DOHH2 (cell line): ENCODE measurements at regions not wholly inside any gene's neighbourhood (a gene's known extent, or its start where the extent isn't known, plus 50 kb on each side); places are given as distances from the start of the nearest gene placed in this dataset.

ENCODE experiments used
- H3F3A ChIP-seq: fragments of 200-600 bp; sonication (generic), shearing (Covaris generic); 2 replicates; pipeline ENCODE4 v1.6.0; 2016; ENCODE audit warnings: antibody characterized with exemption, mild to moderate bottlenecking; ENCODE audit not compliant: control insufficient read depth, insufficient read depth
- H3K27ac ChIP-seq: fragments of 200-600 bp; sonication (generic); 2 replicates; pipeline ENCODE4 v1.5.1; 2014; ENCODE audit warnings: low read depth, mild to moderate bottlenecking, low read length, moderate library complexity
- H3K27me3 ChIP-seq: fragments of 200-600 bp; sonication (generic); 2 replicates; pipeline ENCODE4 v1.6.1; 2014; ENCODE audit warnings: mild to moderate bottlenecking, low read length, mixed read lengths; ENCODE audit not compliant: control insufficient read depth
- H3K36me3 ChIP-seq: fragments of 200-600 bp; sonication (generic); 2 replicates; pipeline ENCODE4 v1.6.1; 2014; ENCODE audit warnings: mild to moderate bottlenecking, low read length, moderate library complexity, mixed read lengths; ENCODE audit not compliant: control insufficient read depth
- H3K4me1 ChIP-seq: fragments of 200-600 bp; sonication (generic); 2 replicates; pipeline ENCODE4 v1.6.1; 2014; ENCODE audit warnings: mild to moderate bottlenecking, low read length, mixed read lengths; ENCODE audit not compliant: control insufficient read depth
- H3K4me2 ChIP-seq: fragments of 200-600 bp; sonication (generic); 2 replicates; pipeline ENCODE4 v1.6.0; 2014; ENCODE audit warnings: mild to moderate bottlenecking, low read length, moderate library complexity
- H3K4me3 ChIP-seq: fragments of 200-600 bp; sonication (generic); 2 replicates; pipeline ENCODE4 v1.5.1; 2014; ENCODE audit warnings: mild to moderate bottlenecking, low read length, mixed read lengths
- H3K79me2 ChIP-seq: fragments of 200-600 bp; sonication (generic); 2 replicates; pipeline ENCODE4 v1.6.1; 2014; ENCODE audit warnings: mild to moderate bottlenecking, low read length, mixed read lengths; ENCODE audit not compliant: control insufficient read depth
- H3K9me2 ChIP-seq: fragments of 200-600 bp; sonication (generic); replicated peaks from 2 replicates; pipeline ENCODE4 v1.6.1; 2014; ENCODE audit warnings: mild to moderate bottlenecking, low read length, mixed read lengths; ENCODE audit not compliant: control insufficient read depth
- H3K9me3 ChIP-seq: fragments of 200-600 bp; sonication (generic); 2 replicates; pipeline ENCODE4 v1.6.1; 2014; ENCODE audit warnings: antibody characterized with exemption, low read length, mixed read lengths; ENCODE audit not compliant: control insufficient read depth, insufficient read depth
- H4K20me1 ChIP-seq: fragments of 200-600 bp; sonication (generic); 2 replicates; pipeline ENCODE4 v1.6.0; 2014; ENCODE audit warnings: low read depth, mild to moderate bottlenecking, antibody characterized with exemption, low read length, moderate library complexity; ENCODE audit not compliant: control insufficient read depth, insufficient read depth
- EZH2phosphoT487 ChIP-seq: fragments of 200-600 bp; sonication (generic); IDR thresholded peaks from 2 replicates; pipeline ENCODE4 v1.6.1; 2017; ENCODE audit warnings: borderline replicate concordance, mild to moderate bottlenecking, antibody characterized with exemption, low read length, moderate library complexity, mixed read lengths
- TF ChIP-seq, protein P1 (sequence below): fragments of 200-600 bp; sonication (generic); IDR thresholded peaks from one replicate; pipeline ENCODE4 v1.5.1; 2014; ENCODE audit warnings: antibody characterized with exemption, mild to moderate bottlenecking, low read depth, low read length; ENCODE audit not compliant: poor library complexity, severe bottlenecking

DNA sequence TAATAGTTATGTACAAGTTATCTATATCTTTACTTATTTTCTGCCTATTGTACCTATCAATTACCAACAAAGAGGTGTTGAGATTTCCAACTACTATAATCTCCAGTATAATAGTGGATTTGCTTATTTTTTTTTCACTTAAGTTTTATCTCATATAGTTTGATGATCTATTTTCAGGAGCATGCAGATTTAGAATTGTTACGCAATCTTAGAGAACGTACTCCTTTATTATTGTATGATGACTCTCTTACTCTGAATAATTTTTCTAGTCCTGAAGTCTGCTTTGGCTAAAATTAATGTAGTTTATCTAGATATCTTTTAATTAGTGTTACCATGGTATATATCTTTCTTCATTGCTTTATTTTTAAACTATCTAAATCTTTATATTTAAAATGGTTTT is 205.2 kb downstream of the SCG2 start:
- Histone ChIP-seq H3K4me1 (no peaks in the 10 kb centered on the region), H4K20me1 (no peaks in the 10 kb centered on the region), H3K27ac (no peak overlapping the region), H3F3A (no peaks in the 10 kb centered on the region), H3K36me3 (no peaks in the 10 kb centered on the region), H3K79me2 (no peaks in the 10 kb centered on the region), H3K9me3 (no peaks in the 10 kb centered on the region), H3K9me2 (no peaks in the 10 kb centered on the region), H3K4me2 (no peak overlapping the region), H3K4me3 (no peak overlapping the region), H3K27me3 (no peaks in the 10 kb centered on the region)
- TF ChIP-seq EZH2phosphoT487: no peak
- TF ChIP-seq, protein P1, sequence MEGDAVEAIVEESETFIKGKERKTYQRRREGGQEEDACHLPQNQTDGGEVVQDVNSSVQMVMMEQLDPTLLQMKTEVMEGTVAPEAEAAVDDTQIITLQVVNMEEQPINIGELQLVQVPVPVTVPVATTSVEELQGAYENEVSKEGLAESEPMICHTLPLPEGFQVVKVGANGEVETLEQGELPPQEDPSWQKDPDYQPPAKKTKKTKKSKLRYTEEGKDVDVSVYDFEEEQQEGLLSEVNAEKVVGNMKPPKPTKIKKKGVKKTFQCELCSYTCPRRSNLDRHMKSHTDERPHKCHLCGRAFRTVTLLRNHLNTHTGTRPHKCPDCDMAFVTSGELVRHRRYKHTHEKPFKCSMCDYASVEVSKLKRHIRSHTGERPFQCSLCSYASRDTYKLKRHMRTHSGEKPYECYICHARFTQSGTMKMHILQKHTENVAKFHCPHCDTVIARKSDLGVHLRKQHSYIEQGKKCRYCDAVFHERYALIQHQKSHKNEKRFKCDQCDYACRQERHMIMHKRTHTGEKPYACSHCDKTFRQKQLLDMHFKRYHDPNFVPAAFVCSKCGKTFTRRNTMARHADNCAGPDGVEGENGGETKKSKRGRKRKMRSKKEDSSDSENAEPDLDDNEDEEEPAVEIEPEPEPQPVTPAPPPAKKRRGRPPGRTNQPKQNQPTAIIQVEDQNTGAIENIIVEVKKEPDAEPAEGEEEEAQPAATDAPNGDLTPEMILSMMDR: no peak

DNA sequence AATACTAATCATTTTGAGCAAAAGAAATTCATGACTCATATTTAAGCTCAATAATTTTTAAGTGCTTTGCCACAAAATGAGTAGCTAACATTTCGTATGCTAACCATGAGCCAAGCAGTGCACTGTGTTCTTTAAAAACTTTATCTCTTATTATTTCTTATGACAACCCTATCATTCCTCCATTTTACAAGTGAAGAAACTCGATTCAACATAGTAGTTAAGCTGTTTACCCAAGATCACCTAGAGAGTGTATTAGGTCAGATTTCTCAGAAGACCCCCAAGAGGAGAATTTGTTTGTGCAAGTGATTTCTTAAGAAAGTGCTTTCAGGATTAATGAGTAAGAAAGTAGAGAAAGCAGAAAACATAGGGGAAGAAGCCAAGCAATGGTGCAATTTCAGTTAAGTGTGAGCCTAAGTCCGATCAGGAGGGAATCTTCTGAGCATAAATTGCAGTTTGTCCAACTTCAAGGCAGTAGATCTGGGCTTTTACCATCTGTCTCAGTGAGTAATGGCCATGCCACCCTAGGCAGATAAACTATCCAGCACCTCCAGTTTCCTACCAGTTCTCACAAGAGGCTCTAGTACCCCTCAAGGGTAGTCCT is 202.7 kb downstream of the SCG2 start:
- Histone ChIP-seq H3F3A (no peaks in the 10 kb centered on the region), H3K36me3 (no peaks in the 10 kb centered on the region)
- TF ChIP-seq, protein P1: no peak
- no peak for TF ChIP-seq EZH2phosphoT487

DNA sequence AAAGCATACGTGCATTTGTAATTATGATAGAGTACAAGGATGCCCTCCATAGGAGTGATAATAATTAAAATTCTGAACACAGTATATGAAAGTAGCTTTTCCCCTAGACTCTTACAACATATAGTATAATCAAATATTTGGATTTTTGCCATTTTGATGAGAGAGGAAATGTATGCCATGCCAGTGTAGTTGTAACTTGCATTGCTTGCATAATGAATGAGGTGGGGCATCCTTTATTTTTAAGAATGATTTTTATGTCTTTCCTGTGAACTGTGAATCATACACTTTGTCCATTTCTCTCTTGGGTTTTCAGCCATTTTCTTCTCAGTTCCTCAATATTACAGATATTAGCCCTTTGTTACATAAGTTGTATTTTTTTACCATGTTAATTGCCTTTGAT is 197.5 kb downstream of the SCG2 start:
- no peaks in the 10 kb centered on the region for H3K27me3 ChIP-seq
- no peak overlapping the region for H3K4me3 ChIP-seq
- no peaks in the 10 kb centered on the region for H3K4me1 ChIP-seq
- no peaks in the 10 kb centered on the region for H4K20me1 ChIP-seq
- H3K4me2 ChIP-seq: no peak overlapping the region
- H3K79me2 ChIP-seq: no peaks in the 10 kb centered on the region
- TF ChIP-seq, protein P1: no peak
- no peak for TF ChIP-seq EZH2phosphoT487
- no peak overlapping the region for H3K27ac ChIP-seq
- no peaks in the 10 kb centered on the region for H3K9me2 ChIP-seq
- H3K36me3 ChIP-seq: no peaks in the 10 kb centered on the region
- no peaks in the 10 kb centered on the region for H3F3A ChIP-seq
- H3K9me3 ChIP-seq: no peaks in the 10 kb centered on the region

More for the DNA sequence above, 202.7 kb downstream of the SCG2 start:
- Histone ChIP-seq H3K9me3 (no peaks in the 10 kb centered on the region), H3K27ac (no peak overlapping the region), H4K20me1 (no peaks in the 10 kb centered on the region), H3K79me2 (no peaks in the 10 kb centered on the region), H3K4me2 (no peak overlapping the region), H3K4me3 (no peak overlapping the region), H3K9me2 (no peaks in the 10 kb centered on the region), H3K27me3 (no peaks in the 10 kb centered on the region), H3K4me1 (no peaks in the 10 kb centered on the region)
